HG03159 (cell line): ENCODE measurements at regions not wholly inside any gene's neighbourhood (a gene's known extent, or its start where the extent isn't known, plus 50 kb on each side); places are given as distances from the start of the nearest gene placed in this dataset.
A peak's percentile ranks its signal among the peaks of the same experiment; 100 is the strongest.
"Not testable (repeated sequence)": the region's sequence is repeated elsewhere in the genome, so short reads cannot be mapped to it uniquely, and the experiment has no call there.

Source experiments
- ATAC-seq: cut with Tn5 transposase; IDR thresholded peaks from one replicate; pipeline ENCODE4 v1.9.1; 2021; ENCODE audit warnings: mild to moderate bottlenecking, moderate library complexity; ENCODE audit not compliant: unreplicated experiment

DNA sequence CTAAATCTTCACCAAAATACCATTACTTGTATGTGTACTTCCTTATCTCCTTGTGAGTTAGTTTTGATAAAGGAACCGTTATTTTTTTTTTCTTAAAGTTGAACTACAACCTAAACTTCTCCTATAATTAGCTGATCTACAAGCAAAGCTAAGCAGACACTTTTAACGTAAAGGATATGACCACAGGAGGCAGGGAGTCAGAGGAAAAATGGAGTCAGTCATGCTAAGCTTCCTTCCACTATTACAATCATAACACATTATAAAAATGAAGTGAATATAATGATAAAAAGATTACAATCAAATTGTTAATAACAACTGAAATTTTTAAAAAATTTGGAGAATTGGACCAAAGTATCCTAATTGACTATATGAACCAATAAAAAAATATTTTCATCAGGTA, 892.6 kb downstream of the KCNT2 start:
- no peak for ATAC-seq

DNA sequence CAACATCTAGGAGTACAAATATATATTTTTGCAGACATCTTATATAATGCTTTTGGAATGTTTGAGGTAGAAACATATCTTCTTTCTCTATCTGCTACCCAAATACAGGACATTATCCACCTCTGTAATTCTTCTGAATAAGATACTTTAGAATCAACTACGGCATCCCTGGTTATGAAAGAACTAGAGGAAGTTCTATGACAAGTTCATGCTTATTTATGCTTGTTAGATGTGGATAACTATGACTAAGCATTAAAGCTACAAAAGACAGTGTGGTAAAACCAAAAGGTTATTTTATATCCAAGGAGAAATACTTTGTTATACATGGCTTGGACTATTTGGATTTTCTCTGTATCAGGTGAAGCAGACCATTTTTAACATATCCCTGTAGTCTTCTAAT, 894.0 kb downstream of the KCNT2 start:
- no peak for ATAC-seq

DNA sequence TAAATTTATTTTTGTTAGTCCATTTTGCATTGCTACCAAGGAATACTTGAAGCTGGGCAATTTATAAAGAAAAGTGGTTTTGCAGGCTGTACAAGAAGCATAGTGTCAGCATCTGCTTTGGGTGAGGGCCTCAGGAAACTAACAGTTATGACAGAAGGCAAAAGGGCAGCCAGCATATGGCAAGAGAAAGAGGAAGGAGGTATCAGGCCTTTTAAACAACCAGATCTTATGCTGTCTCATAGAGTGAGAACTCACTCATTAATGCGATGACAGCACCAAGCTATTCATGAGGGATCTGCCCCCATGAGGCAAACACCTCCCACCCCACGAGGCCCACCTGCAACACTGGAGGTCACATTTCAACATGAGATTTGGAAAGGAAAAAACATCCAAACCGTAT, 898.4 kb downstream of the KCNT2 start:
- no peak for ATAC-seq

DNA sequence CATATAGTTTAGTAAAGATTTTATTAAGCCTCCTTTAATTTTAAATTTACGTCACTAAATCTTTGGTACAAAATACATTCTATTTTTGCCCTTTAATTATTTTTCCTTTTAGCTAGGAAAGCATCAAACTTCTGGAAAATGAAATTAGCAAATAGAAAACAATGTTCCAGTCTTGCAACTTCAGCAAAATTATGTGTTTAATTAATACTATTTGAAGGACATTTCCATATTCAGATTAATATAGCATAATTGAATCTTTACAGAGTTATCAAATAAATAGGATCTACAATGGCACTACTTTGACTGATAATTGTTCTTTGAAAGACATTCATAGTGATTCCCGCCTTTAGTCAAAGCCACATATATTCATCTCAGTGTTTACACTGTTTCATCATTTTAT, 904.2 kb downstream of the KCNT2 start:
- no peak for ATAC-seq

DNA sequence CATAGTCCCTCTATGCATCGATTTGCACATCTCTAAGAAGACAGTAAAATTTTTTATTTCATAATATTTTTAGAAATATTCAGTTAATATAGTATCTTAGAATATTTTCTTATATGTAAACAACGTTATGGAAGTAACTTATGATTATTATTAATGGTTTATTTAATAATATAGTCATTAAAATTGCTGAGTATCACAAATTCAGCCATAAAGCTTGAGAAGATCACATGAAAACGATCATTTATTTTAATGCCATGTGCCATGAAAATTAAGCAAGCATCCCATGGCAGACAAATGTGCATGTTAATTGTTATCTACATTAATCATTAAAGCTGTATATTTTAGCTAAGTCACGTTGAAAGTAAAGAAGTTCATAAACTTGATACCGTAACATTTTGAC, 907.1 kb downstream of the KCNT2 start:
- ATAC-seq, result no peak

DNA sequence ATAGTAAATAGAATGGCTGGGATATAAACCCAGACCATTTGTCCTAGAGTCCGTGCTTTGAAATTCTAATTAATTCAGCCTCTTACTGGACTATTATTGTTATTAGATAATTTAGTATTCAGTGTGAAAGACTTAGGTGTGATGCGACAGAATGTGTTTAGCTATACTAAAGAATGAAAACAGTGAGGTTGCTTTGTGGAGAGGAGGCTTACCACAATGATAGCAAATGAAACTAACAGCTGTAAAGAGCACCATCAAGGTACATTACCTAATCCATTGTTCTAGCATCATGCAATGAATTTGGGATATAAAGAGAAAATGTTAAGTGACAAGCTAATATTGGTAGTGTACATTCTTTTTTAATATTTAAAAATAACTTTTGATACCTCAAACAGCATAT, 911.1 kb downstream of the KCNT2 start:
- ATAC-seq, result peak; percentile 98

DNA sequence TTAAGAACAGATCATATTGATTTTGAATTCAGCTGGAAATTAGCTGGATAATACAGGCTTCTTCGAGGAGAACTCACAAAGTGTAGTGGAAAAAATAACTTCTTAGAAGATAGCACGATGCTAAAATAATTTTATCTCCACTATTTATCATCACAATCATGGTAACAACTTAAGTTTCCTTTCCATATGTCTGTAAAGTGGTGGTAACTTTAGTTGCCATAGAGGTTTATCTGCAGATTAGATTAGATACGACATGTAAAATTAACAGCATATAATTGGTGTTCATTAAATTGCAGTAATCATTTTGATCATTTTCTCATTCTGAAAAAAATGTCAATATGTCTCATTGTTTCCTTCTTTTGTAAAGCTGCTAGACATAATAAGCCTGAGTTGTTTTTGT, 921.5 kb downstream of the KCNT2 start:
- ATAC-seq, result no peak

DNA sequence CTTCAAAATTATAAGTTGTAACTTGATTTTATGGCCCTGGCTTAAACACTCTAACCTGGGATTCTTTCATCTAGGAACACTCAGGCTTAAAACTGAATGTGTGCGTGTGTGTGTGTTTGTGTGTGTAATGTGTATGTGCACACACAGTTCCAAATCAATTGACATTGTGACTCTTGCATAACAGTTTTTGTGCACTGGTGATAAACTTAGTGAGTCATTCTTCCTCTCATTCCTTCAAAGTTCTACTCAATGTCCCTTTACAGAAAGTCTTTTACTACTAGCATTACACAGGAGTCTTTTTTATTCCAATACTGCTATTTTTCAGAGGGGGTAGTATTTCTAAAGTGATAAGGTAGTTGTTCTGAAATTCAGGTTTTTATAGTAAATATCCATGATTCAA, 943.6 kb downstream of the KCNT2 start:
- no peak for ATAC-seq

DNA sequence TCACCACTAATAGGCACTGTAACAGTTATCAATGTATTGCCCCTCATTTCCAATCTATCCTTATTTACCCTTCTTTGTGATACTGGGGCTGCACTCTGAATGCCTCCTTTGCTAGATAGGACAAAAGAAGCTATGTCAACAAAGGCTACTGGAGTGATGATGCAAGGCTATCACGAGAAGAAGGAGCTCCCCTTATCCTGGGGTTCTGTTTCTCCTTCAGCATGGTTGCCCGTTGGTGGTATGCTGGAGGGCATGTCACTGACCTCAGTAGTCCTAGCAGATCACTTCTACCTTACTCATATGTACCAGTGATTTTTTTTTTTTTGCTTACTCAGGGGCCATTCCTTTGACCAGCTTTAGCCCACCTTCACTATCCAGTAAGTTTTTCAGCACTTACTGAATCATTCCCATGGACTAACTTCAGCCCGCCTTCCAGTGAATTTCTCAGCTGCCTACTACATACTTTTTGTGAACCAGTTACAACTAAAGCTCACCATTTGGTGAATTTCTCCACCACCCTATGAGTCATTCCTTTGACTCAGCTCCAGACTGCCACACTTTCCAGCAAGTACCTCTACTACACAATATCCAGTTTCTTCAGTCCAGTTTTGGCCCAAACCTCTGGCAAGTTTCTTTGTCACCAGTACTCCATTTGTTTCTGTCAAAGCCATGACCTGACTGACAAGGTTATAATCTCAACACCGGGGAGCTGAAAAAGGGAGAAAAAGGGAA, 944.5 kb downstream of the KCNT2 start:
- ATAC-seq, result no peak

DNA sequence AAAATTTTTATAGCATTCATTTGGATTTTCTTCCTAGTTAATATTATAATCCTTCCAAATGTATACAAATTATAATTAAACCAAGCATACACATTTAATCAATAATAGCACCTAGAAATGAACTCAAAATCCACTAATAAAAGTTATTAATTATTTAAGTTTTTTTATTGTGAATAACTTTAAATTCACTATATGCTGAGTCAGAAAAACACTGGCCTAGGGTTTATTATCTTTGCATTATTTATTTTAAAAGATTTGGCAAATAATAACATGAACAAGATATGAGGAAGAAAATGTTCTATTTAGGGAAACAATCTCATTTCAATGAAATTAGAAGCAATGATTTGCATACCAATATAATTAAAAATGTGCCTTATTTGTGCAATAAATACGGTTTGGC, 951.5 kb downstream of the KCNT2 start:
- no peak for ATAC-seq

DNA sequence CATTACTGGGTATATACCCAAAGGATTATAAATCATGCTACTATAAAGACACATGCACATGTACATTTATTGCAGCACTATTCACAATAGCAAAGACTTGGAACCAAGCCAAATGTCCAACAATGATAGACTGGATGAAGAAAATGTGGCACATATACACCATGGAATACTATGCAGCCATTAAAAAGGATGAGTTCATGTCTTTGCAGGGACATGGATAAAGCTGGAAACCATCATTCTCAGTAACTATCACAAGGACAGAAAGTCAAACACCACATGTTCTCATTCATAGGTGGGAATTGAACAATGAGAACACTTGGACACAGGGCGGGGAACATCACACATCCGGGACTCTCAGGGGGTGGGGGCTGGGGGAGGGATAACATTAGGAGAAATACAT, 959.4 kb downstream of the KCNT2 start:
- ATAC-seq, result not testable (repeated sequence)

DNA sequence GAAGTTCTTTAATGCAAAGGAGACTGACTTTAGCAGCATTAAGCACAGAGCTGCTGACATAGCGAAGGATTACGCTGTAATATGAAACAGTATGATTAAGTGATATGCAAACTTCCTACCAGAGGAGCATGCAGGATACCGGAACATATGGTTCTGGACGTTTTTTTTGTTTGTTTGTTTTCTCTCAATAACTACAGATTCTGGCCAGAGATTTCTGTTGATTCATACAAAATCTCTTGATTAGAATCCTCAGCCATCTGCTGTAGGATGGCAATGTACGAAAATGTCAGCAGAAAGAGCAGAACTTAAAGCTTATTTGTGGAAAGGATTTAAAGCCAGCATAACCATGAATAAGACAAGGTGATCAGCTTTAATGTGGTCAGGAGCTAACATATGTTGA, 970.7 kb downstream of the KCNT2 start:
- ATAC-seq, result no peak

DNA sequence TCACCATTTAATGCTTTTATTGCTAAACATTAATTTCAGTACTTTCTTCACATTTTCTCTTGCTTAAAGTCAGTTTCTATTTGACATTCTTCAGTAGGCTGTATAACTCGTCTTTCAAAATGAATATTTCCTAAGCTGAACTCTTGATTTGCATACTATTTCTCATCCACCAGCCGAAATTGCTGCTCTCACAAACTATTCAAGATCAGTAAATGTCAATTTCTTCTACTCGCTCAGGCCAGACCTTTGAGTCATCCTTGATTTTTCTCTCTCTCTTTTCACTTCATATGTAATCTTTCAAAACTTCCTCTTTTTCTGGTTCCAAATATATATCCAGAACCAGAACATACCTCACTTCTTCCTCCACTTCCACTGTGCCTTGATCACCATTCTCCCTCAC, 990.0 kb downstream of the KCNT2 start:
- ATAC-seq, result no peak

DNA sequence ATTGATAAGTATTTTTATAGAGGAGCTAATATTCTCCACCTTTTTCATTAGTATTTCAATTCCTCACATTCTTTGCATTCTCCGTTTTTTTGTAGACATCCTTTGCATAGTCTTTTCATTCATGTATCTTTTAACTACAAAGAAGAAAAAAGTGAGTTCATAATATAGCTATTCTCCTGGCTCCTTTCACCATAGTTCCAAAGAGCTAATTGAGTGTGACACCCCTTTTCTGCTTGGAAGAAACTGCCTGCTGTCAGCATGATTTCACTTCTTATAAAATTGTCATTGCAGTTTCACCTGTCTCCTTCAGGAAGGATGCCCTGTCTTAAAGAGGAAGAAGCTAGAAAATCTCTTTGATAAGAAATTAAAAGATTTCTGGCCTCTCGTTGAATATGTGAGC, 991.1 kb downstream of the KCNT2 start:
- no peak for ATAC-seq

DNA sequence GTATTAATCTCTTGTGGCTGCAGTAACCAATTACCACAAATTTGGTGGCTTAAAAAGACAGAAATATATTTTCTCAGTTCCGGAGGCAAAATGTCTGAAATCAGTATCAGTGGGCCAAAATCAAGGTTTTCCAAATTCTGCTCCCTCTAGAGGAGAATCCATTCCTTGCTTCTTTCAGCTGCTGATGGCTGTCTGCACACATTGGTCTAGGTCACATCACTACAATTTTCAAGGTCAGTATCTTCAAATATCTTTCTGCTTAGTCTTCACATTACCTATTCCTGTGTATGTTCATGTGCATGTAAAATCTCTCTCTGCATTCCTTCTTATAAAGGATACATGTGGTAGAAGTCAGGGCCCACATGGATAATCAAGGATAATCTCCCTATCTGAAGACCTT, 999.4 kb downstream of the KCNT2 start:
- ATAC-seq, result no peak

DNA sequence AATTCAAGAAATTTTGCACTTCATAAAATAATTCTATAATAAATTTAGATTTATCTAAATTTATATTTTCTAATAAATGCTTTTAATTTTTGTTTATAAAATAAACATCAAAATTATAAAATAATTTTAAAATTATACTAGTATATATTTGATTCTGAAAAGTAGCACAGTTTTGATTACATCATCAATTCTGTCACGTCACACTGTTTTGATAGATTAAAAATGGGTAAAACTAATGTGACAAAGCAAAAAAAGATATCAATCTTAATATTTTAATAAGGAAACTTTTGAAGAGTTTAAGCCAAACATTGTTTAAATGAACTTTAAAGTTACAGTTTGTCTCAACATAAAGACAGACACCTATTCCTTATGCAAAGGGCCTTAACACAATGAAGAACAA, 1001.8 kb downstream of the KCNT2 start:
- no peak for ATAC-seq

DNA sequence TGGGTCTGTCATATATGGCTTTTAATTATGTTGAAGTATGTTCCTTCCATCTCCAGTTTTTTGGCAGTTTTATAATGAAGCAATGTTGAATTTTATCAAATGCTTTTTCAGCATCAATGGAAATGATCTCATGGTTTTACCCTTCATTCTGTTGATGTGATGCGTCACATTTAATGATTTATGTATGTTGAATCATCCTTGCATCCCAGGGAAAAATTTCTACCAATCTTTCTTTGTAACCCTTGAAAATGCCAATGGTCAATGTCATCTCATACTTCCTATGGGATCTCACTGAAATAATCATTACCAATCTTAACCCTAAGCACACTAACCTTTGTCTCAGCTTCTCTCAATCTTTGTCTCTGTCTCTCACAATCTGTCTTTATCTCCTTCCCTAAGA, 1004.0 kb downstream of the KCNT2 start:
- ATAC-seq, result no peak

DNA sequence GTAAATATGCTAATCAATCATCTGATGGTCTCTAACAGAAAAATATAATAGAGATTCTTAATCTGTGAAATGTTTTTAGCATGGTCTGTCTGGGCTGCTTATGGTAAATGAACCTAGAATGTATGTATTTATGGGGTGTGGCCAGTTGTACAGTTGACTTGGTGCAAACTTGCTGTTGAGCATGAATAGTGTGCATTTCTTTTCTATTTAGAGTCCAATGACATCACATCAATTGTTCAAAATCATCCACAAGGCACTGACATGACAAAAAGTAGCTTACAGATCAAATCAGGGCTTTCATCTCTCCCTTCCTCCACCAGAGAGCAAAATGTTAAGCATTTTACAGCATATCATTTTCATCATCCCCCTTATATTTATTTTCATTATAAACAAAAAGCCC, 1010.3 kb downstream of the KCNT2 start:
- ATAC-seq, result no peak

DNA sequence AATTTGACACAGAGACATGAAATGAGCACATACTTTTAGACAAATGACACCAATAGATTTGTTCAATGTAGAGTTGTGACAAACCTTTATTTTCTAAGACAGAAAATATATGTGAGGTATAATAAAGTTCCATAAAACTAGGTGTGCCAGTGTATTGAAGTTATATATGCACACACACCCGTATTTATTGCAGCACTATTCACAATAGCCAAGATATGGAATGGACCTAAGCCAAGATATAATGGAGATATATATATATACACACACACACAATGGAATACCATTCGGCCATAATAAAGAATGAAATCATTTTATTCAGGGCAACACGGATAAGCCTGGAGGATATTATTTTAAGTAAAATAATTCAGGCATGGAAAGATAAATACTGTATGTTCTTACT, 1013.5 kb downstream of the KCNT2 start:
- no peak for ATAC-seq

DNA sequence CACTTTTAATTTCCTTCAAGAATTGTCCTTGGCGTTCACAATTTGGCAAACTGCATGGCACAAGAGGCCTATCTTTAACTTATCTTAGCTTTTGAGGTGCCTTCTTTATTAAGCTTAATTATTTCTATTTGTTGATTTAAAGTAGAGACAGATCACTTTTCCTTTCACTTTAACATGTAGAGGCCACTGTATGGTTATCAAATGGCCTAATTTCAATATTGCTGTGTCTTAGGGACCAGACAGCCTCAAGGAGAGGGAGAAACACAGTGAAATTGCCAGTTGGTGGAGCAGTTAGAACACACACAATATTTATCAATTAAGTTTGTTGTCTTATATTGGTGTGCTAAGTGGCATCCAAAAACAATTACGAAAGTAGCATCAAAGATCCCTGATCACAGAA, 1013.9 kb downstream of the KCNT2 start:
- no peak for ATAC-seq

DNA sequence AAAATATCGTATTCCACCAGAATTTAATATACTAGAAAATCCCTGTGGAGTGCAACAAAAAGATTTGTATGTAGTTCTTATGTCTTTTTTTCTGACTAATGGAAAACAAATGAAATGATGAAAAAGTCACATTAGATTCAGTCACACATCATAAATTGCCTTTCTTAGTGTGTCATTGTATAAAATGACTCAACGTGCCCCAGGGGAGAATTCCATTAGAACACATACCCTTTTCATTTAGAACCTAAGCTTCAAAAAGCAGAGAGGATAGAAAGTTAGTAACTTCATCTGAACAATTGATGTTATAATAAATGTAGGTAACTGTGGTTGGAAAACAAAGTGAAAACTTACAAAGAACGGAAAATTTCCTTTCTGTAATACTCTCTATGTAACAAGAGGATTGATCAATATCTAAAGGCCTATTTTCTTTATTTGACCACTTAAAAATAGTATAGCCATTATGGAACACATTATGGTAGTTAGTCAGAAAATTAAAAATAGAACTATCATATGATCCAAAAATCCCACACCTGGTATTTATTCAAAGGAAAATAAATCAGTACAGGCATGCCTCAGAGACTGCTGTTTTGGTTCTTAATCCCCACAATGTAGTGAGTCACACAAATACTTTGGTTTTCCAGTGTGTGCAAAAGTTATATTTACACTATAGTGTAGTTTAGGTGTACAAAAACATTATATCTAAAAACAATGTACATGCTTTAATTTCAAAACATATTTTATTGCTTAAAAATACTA, 1016.1 kb downstream of the KCNT2 start:
- ATAC-seq, result no peak

DNA sequence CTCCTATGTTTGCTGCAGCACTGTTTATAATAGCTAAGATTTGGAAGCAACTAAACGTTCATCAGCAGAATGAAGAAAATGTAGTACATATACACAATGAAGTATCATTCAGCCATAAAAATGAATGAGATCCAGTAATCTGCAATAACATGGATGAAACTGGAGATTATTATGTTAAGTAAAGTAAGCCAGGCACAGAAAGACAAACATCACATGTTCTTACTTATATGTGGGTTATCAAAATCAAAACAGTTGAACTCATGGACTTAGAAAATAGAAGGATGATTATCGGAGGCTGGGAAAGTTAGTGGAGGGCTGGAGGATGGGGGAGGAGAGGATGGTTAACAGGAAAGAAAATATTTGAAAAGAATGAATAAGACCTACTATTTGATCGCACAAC, 1017.6 kb downstream of the KCNT2 start:
- no peak for ATAC-seq
